IPS-NIHi11 (cell line): ENCODE measurements at regions not wholly inside any gene's neighbourhood (a gene's known extent, or its start where the extent isn't known, plus 50 kb on each side); places are given as distances from the start of the nearest gene placed in this dataset.
"Not testable (repeated sequence)": the region's sequence is repeated elsewhere in the genome, so short reads cannot be mapped to it uniquely, and the experiment has no call there.

ENCODE experiments used
- DNase-seq: peaks from one replicate; pipeline ENCODE4 v3.0.0; 2012; ENCODE audit warnings: mixed read lengths, low spot score

DNA sequence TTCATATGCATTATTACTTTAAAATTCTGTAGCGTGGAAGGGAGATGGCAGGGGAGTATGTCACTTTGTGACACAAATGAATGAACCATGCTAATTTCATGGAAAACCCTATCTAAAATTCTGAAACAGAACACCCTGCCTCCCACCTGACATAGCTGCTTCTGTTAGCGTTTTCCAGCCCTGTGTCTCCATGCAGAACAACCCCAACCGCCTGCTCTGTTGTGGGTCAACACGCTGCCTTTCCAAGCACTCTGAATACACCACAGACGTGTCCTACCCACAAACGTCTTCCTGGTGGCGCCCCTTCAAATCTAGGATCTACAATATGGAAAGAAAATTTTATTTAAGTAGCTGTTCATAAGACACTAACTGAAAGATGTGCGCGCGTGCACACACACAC lies 238.6 kb downstream of the TRIML1 start:
- no peak for DNase-seq

DNA sequence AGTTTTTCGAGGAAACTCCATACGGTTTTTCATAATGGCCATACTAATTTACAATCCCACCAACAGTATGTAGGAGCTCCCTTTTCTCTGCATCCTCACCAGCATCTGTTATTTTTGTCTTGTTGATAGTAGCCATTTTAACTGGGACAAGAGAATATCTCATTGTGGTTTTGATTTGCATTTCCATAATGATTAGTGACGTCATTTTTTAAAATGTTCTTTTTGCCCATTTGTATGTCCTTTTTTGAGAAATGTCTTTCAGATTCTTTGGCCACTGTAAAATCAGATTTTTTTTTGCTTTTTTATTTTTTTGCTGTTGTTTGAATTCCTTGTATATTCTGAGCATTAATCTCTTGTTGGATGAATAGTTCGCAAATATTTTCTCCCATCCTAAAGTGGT lies 243.9 kb downstream of the TRIML1 start:
- no peak for DNase-seq

DNA sequence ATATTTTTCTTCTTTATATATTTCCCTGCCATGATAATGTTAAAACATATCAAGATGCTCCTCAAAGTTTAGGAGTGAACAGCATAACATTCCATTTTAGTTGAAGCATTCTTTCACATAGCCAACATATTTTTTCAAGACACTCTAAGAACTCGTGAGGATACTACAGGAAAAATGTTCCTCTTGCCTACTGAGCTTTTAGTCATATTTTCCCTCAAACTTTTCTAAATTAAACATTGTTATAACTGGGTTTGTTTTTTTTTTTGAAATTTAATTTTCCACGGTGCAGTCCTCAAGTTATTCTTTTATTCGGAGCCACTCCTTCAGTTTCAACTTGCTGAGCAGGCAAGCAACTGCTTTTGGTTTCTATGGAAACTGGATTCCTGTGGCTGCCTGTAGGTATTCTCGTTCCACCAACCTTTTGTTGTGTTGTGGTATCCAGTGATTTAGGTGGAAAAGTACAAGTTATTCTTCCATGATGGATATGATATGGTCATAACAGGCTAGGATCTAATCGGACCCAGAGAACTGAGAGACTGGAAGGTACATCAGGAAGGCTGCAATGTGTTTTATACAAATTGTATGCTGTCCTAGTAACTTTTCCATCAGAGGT lies 248.0 kb downstream of the TRIML1 start:
- DNase-seq: peak; percentile 26

DNA sequence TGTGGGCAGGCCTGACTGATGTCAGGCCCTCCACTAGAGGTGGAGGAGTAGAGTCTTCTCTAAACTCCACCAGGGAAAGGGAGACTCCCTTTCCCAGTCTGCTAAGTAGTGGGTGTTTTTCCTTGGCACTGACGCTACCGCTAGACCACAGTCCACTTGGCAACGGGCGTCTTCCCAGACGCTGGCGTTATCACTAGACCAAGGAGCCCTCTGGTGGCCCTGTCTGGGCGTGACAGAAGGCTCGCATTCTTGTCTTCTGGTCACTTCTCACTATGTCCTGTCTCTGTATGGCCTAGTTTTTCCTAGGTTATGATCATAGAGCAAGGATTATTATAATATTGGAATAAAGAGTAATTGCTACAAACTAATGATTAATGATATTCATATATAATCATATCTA lies 252.1 kb downstream of the TRIML1 start:
- not testable (repeated sequence) for DNase-seq

DNA sequence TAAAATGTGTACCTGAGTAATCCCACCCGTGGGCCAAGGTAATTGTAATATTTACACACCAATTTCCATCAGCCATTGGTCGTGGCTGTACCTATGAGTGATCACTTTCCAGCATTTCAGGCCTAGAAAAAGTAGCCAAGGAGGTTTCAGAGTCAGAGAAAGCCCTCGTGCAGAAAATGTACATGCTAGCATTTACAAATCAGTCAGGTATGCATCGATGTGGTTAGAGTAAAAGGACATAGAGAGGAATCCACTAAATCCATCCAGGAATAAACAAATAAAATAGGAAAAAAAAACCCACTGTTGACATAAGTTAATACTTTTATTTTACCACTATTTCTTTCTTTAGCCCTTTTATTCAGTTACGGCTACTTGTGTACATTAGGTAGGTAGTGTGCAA lies 256.8 kb downstream of the TRIML1 start:
- DNase-seq: no peak

DNA sequence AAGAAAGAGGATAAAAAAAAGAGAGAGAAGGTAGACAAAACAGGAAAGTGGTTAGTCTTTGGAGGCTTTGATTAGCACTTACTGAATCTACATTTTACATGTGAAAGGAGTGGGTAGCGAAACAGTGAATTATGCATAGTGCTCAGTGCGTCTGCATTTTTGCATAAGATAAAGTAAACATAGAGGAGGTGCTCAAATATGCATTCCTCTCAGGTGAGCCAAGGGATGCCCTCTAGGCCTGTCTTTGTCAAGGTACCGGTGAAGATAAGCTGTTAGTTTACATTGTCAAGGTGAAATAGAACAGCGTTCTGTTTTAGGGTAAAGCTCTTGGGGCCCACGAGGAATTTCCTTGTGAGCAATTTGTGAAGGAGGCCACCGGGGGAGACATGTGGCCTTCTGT lies 260.6 kb downstream of the TRIML1 start:
- DNase-seq: peak; percentile 42

DNA sequence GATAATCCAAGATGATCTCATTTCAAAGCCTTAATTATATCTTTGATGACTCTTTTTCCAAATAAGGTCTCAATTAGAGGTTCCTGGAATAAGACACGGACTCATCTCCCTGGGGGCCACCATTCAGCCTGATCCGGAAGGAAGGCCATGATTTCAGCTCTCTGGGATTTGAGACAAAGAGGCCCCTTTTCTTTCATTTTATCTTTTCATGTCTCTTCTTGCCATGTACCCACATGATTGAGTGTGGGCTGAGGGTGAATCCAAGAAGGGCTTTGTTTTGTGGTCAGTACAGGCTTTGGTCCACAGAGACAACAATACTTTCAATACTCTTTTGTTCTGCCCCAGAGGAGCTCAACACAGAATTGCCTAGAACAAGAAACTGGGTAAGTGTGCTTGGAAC lies 261.2 kb downstream of the TRIML1 start:
- DNase-seq: no peak

DNA sequence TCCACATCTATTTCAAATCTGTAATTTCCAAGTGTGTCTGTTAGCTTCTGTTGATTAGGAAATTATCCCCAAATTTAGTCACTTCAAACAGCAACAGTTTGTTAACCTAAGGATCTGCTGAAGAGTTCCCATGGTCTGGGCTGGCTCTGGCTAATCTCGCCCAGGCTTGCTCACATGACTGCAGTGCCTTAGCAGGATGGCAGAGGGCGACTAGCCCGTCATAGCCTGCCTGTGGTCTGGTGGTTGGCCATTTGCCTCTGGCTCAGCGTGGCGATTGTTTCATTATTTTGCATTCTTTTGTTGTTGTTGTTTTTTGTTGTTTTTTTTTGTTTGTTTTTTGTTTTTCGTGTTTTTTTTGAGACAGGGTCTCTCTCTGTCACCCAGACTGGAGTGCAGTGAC lies 264.0 kb downstream of the TRIML1 start:
- DNase-seq: peak; percentile 42

DNA sequence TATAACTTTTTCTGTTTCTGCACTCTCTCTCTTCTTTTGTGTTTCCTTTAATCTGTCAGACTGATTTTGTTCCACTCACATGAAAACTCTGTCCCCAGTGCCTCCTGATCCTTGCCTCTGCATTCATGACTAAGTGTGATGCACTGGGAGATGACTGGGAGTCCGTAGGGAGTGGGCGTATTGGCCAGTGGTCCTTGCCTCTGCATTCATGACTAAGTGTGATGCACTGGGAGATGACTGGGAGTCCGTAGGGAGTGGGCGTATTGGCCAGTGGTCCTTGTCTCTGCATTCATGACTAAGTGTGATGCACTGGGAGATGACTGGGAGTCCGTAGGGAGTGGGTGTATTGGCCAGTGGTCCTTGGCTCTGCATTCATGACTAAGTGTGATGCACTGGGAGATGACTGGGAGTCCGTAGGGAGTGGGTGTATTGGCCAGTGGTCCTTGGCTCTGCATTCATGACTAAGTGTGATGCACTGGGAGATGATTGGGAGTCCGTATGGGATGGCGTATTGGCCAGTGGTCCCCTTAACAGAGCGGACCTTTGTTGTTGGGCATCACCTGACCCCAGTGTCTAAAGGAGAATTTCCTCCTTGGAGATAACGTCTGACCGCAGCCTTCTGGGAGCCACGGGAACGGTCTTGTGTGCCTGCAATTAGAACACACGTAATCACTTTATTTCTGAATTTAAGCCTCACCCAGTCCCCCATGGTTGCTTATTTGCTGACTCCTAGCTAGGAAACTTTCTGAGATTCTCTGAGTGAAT lies 266.0 kb downstream of the TRIML1 start:
- not testable (repeated sequence) for DNase-seq

DNA sequence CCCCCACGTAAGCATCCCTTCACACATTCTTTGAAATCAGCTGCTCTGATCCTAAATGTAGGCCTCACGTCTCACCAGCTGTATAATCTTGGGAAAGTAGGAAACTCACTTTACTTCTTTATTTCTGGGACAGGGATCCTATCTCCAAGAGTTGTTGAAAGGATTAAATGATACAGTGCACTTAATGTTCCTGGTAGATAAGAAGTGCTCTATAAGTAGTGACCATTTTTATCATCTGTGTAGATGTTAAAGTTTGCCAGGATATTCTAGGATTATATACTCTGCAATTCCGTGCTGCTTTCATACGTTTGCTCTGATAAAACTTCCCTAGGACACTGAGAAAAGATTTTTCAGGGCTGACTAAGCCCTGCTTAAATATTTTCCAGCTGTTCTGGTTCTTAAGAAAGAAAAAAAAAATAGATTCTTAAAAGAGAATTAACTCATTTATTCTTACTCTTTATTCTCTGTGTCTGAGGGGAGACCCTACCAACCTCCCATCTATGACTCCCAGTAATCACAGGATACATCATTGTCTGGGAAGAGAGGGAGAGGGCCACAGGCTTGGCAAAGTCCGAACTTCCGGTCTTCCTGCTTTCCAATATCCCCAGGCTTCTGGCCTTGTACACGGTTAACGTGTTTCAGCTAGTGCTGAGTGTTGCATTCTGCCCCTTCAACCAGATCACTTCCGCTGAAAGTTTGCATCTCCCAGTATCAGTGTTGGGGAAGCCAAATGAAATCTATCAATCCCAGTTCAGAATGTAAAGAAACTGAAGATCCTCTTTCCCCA lies 269.2 kb downstream of the TRIML1 start:
- DNase-seq: no peak

DNA sequence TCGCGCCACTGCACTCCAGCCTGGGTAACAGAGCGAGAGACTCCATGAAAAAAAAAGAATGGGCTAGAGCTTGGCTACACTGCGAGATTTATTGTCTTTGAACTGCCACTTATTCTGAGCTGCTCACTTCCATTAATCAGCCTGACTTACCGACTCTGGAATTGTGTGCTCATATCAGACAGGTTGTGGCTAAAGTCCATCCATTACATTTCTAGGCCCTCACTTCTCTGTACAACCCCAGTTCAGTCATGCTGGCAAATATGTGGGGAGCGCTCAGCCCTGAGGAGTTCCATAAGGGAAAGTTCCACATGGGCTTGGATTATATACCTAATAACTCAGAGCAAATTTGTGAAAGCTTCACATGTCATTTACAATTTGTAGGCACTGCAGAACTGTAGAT lies 270.6 kb downstream of the TRIML1 start:
- no peak for DNase-seq

DNA sequence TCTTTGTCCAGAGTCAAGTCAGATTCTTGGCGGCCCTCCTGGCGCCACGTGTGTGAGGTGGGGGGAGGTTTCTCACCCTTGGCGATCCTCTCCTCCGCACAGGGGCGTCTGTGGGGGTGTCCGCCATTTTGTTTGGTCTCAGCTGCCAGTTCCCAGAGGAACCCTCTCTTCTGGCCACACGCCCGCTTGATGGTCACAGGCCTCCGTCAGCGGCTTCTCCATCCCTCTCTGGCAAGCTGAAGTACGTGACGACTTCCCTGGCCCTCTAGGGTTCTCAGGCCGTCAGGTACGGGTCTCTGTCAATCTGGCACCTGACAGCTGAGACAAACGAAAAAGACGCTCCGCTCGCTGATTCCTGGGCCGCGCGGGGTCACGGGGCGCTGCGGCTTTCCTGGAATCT lies 272.6 kb downstream of the TRIML1 start:
- DNase-seq: no peak

DNA sequence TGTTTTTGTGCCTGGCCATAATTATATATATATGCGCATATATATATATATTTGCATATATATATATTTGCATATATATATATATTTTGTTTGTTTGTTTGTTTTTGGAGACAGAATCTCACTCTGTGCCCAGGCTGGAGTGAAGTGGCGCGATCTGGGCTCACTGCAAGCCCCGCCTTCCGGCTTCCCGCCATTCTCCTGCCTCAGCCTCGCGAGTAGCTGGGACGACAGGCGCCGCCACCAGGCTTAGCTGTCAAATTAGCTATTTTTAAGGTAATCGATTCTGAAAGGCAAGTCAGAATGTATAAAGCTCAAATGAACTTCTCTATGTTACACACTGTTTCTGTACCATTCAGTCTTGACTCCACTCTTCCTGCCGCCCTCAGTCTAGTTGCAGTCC lies 273.3 kb downstream of the TRIML1 start:
- no peak for DNase-seq

DNA sequence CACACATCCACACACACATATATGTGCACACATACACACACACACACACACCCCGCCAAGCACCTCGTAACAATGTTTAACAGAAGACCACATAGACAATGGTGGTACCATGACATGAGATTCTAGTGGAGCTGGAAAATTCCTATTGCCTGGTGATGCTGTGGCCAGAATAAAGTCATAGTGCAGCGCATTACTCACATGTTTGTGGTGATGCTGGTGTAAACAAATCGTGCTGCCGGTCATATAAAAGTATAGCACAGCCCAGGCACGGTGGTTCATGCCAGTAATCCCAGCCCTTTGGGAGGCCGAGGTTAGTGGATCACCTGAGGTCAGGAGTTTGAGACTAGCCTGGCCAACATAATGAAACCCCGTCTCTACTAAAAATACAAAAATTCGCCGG lies 275.2 kb downstream of the TRIML1 start:
- no peak for DNase-seq

DNA sequence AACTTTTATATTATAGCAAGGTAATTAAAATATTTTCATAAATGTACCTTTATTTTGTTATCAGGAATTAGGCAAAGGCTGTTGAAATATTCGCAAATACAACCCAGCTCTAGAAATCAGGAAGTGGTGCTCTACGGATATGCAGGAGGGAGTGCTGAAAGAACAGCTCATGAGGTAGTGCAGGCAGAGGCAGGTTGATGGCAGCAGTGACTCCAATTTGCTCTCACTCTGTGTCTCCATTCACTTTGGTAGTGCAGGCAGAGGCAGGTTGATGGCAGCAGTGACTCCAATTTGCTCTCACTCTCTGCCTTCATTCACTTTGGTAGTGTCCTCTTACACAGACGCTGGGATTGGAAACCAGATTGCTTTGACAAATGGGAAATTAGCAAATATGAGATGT lies 277.9 kb downstream of the TRIML1 start:
- DNase-seq: peak; percentile 30

DNA sequence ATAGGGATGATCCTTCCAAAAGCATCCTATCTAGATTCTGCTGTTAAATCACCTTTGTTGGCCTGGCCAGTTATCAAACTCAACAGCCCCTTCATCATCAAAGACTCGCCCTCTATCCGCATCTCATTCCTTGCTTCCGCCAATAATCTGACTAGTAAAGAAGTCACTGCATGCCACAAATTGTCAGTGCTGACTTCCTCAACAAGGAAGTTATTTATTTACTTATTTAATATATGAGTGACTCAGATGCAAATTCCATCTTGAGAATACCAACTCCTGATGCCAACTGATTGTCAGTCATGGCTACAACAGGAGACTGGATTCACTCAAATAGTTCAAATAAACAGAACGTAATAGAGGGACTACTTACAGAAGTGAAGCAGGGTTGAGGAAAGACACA lies 283.8 kb downstream of the TRIML1 start:
- no peak for DNase-seq

DNA sequence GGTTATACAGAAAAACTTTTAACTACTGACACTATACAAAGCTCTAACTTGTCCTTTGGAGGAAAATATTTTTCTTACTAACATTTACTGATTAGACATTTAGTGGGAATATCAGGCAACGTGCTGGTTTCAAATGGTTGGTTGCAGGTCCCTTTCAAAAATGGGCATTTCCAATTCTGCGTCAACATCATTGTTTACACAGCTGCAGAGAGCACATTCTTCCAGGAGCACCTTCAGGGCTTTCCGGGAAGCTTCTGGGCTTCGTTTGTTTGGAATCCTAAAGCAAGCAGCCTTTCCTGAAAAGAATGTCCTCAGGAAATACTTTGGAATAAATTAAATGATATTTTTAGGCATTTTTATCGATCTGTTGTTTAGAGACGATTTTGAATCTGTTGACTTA lies 289.7 kb downstream of the TRIML1 start:
- peak; percentile 38 for DNase-seq

DNA sequence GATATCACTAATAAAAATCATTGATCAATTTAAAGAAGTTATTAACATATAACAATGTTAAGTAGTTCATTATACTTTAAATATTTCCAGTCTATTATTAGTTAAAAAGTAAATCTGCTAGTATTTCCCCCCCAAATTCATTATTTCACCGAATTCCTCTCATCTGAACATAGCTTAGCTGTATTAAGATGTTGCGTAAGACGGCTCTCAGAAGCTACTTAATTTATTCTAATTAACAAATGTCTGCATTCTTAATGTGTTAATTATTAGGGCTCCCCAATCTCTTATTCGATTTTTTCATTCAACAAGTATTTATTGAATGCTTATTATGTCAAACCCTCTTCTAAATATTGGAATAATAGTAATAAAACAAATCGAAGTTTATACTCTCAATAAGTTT lies 290.7 kb downstream of the TRIML1 start:
- DNase-seq: no peak

DNA sequence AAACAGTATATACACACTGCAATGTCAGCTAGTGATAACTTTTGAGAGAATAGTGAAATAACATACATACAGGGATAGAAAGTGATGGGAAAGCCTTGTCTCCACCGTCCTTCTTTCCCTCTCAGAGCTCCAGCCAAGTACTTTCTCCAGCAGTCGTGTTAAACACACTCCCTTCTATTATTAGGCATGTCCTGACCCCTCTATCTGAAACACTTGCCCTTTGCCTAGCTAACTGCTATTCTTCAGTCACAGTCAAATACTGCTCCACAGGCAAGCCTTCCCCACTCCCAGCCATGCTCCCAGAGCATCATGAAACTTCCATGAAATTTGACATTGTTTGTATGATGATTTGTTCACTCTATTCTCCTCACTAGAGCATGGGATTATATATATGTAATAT lies 291.1 kb downstream of the TRIML1 start:
- DNase-seq: no peak

DNA sequence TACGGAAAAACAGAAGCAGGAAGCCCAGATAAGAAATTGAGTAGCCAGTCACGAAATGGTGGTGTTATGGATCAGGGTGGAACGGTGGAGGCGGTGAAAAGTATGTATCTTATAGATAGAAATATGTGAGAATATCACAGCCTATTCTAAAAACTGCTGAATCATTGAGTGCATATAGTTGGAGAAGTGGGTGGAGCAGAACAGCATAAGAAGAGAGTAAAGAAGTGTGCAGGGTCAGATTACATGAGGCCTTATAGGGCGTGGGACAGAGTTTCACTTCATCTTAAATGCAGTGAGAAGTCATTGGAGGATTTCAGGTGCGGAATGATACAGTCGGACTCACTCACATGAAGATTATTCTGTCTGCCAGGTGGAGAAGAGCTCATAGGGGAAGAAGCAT lies 293.1 kb downstream of the TRIML1 start:
- no peak for DNase-seq

DNA sequence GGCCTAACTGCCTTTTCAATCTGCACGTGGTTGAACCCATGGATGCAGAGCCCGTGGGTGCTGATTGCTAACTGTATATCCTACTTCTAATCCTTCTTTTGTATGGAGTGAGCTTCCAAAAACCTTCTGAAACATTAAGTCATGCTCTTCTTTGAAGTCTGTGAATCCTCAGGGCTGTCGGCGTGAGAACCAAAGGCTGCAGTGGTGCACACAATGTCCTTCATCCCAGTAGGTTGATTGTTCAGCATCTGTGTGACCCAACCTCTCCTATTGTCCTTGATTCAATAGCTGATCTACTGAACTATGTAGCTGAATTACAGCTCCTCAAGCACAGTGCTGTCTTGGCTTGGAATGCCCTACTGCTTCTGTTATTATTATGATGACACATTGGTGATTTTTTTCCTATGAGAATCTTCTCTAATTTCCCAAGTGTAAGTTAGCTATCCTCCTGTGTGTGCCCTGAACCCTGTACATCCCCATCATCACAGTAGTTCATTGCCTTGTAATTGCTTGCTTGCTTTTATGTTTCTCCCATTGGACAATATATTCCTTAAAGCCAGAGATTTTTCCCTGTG lies 294.6 kb downstream of the TRIML1 start:
- DNase-seq: no peak

DNA sequence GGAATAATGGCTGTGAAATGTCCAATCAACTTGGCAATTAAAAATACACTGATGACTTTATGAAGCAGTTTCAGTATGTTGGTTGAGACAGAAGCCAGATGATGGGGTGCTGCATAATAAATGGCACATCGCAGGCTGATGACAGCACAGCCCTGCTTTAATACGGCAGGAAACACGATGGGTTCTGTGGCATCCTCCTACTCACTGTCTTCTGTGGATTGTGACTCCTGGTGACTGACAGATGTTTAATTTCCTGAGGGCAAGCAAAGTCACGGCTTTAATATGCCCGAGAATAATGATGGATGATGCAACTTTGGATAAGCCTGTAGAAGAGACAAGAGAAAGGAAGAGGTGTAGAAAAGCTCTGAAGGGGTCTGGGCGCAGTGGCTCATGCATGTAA lies 295.4 kb downstream of the TRIML1 start:
- DNase-seq: no peak

DNA sequence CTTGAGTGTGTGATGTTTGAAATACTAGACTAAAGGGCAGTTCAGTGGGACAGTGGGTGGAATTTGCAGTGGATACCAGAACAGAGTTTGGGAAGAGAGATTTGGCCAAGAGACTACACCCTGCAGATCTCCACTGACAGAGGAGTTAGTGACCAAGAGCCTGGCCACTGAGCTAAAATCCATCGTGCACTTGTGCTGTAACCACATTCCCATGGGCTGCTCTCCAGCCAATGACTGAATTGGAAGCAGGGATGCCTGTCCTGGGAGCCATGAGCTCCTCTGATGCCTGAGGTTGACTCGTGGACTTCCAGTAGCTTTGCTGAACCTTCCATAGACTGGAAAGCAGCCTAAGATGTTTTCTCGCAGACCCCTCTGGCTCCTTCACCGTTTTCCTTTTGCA lies 296.1 kb downstream of the TRIML1 start:
- DNase-seq: no peak
